ACHN (cell line): ENCODE measurements at regions not wholly inside any gene's neighbourhood (a gene's known extent, or its start where the extent isn't known, plus 50 kb on each side); places are given as distances from the start of the nearest gene placed in this dataset.
"Not testable (repeated sequence)": the region's sequence is repeated elsewhere in the genome, so short reads cannot be mapped to it uniquely, and the experiment has no call there.

Experiments used
- DNase-seq: peaks from one replicate; pipeline ENCODE4 v3.0.0-alpha.2; 2015
- in situ Hi-C: cut with HindIII; loops from 2 replicates; pipeline ENCODE4 v1.10.0; 2017; ENCODE audit warnings: low sequenced_read_pairs, low pct_ligation_motif_present, low pct_unique_long_range_greater_than_20kb

- DNase-seq, in situ Hi-C loops: not testable (repeated sequence)
Observed at GRCh38 chr12:107216411-107216810, 123.1 kb upstream of the CRY1 start.

- no peak for DNase-seq
- in situ Hi-C loops, result no loop called here
Observed at GRCh38 chr12:107219301-107219700, 126.0 kb upstream of the CRY1 start.

DNA sequence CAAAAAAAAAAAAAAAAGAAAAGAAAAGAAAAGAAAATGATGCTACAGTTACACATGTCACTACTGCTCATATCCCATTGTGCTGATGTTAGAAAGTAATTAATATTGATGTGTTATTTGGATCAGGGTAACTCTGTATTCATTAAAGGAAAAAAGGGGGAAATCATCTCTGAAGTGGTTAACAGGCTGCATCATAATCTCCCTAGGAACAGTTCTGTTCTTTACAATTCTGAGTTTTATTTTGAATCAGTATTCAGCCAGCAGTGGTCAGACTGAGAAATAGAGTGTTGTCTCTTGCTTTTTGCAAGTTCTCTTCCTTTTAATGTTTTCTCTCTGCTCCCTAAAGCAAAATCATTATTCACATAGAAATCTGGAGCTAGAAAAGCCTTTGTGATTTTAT, 128.6 kb upstream of the CRY1 start:
- in situ Hi-C loops, result no loop called here
- no peak for DNase-seq

GRCh38 chr12:107223821-107224220, 130.5 kb upstream of the CRY1 start:
- DNase-seq, result no peak
- in situ Hi-C loops, result no loop called here

GRCh38 chr12:107225635-107226034, 132.3 kb upstream of the CRY1 start:
- in situ Hi-C loops, result no loop called here
- DNase-seq, result no peak

- no peak for DNase-seq
- in situ Hi-C loops, result no loop called here
Observed at GRCh38 chr12:107226126-107226525, 132.8 kb upstream of the CRY1 start.

DNA sequence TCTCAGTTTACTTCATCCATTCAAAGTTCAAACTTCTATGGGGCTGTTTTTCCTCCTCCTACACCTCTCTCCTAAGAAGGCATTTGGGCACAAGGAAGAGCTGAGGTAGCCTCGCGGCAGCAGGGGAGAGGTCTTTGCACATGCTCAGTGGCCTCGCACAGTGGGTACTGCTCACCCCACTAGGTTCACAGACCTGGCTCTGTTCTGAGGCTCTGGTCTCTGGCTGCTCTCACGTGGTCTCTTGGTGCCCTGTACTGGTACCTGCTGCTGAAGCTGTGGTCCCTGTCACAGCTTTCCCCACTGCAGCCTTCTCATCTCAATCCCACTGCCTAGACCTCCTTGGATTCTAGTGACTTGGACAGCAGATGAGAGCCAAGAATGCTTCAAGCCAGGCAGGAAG, 134.7 kb upstream of the CRY1 start:
- no peak for DNase-seq
- in situ Hi-C loops, result no loop called here

- in situ Hi-C loops, result no loop called here
Observed at GRCh38 chr12:107229827-107230226, 136.5 kb upstream of the CRY1 start.

GRCh38 chr12:107231303-107231702, 138.0 kb upstream of the CRY1 start:
- no peak for DNase-seq
- in situ Hi-C loops, result no loop called here

More at GRCh38 chr12:107229827-107230226, 136.5 kb upstream of the CRY1 start:
- no peak for DNase-seq

DNA sequence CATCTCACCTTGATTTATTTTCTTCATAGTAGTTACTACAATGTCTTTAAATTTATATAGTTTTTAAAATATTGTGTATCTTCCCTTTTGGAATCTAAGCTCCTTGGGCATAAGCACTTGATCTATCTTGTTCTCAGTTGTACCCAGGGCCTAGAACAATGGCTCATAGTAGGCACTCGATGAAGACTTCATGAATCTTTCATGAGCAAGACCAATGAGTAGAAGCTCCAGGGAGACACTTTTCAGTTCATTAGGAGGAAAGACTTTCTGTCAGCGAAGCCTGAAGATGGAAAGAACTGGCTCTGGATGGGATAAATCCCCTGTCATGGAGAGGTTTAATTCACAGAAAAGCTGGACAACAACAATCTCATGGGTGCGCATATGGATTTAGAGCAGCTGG, 140.2 kb upstream of the CRY1 start:
- in situ Hi-C loops, result no loop called here
- DNase-seq, result no peak

GRCh38 chr12:107235600-107235999, 142.3 kb upstream of the CRY1 start:
- DNase-seq, result no peak
- in situ Hi-C loops, result no loop called here

- in situ Hi-C loops, result no loop called here
Observed at GRCh38 chr12:107236824-107237511, 143.6 kb upstream of the CRY1 start.

DNA sequence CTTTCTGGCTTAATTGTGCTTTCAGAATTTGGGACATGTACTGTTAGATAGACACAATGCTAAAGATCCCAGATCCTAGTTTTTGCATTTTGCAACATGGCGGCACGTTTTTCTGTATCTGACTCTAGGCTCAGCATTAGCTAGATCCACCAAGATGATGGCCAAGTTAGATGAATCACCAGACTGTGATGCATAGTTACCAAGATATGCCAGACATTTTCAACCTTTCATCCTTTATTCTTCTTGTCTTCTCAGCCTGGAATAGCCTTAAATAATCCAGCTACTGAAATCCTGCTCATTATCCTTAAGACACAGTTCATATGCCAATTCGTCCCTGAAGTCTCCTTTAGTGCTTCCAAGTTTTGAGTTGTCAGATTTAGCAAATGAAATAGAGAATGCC, 144.9 kb upstream of the CRY1 start:
- in situ Hi-C loops, result no loop called here

More at GRCh38 chr12:107236824-107237511, 143.6 kb upstream of the CRY1 start:
- DNase-seq, result no peak

GRCh38 chr12:107241411-107241810, 148.1 kb upstream of the CRY1 start:
- in situ Hi-C loops, result no loop called here
- DNase-seq, result no peak

More for the DNA sequence above, 144.9 kb upstream of the CRY1 start:
- no peak for DNase-seq

GRCh38 chr12:107242189-107242588, 148.8 kb upstream of the CRY1 start:
- in situ Hi-C loops, result no loop called here
- DNase-seq, result no peak

GRCh38 chr12:107243341-107243740, 150.0 kb upstream of the CRY1 start:
- in situ Hi-C loops, result no loop called here
- DNase-seq, result no peak

DNA sequence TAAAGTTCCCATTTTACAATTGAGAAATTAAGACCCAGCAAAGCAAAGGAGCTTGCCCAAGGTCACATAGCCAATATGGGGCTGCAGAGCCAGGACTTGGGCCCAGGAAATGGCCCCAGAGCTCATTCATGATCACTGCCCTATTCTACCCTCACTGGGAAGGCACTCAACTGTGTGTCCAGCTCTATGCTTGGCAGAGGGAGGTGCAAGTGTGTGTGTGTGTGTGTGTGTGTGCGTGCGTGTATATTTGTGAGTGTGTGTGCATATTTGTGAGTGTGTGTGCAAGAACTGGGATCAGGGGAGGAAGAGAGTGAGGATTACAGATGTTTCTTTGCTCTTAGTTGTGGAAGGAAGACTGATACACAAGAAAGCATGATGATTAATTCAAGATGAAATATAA, 151.2 kb upstream of the CRY1 start:
- DNase-seq, result no peak
- in situ Hi-C loops, result no loop called here

DNA sequence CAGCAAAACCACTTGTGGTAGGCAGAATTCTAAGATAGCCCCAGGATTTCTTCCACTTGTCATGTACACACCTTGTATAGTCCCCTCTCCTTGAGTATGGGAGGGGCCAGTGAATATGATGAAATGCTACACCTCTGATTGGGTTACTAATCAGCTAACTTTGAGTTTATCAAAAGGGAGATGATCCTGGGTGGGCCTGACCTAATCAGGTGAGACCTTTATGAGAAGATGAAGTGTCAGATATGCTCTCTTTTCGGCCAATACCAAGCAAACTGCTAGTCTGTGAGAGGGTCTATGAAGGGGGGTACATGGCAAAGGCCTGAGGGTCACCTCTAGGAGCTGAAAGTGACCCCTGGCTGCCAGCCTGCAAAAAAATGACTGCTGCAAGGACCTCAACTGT, 154.3 kb upstream of the CRY1 start:
- DNase-seq, result no peak

DNA sequence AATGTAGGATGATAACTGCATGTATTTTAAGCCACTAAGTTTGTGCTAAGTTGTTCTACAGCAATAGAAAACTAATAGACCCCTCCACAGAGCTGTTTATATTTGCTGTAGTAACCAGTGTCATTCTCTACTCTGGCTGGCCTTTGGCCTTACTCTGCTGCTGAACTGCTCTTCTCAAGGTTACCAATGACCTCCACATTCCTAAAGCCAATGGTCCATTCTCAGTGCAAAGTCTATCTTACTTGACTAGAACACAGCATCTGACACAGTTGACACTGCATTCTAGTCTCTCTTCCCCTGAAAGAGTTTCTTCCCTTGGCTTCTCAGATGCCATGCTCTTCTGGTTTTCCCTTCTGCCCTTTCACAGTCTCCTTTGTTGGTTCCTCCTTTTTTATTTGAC, 154.8 kb upstream of the CRY1 start:
- DNase-seq, result no peak
- in situ Hi-C loops, result no loop called here

More for the DNA sequence above, 154.3 kb upstream of the CRY1 start:
- in situ Hi-C loops, result no loop called here

- DNase-seq, result no peak
- in situ Hi-C loops, result no loop called here
Observed at GRCh38 chr12:107251288-107251687, 157.9 kb upstream of the CRY1 start.

DNA sequence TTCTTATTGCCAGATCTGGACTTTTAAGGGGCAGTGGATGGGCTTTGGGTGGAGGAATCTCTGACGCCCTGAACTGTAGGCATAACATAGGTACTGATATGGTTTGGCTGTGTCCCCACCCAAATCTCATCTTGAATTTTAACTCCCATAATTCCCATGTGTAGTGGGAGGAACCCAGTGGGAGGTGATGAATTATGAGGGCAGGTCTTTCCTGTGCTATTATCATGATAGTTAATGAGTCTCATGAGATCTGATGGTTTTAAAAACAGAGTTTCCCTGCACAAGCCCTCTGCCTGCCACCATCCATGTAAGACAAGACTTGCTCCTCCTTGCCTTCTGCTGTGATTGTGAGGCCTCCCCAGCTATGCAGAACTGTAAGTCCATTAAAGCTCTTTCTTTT, 160.0 kb upstream of the CRY1 start:
- no peak for DNase-seq
- in situ Hi-C loops, result no loop called here
